NCI-H345 treated with DMSO at 0.1 percent for 48 hours (cell line): ENCODE measurements at regions not wholly inside any gene's neighbourhood (a gene's known extent, or its start where the extent isn't known, plus 50 kb on each side); places are given as distances from the start of the nearest gene placed in this dataset.

Source experiments
- DNase-seq: peaks from one replicate; lab custom pipeline; 2025; ENCODE audit not compliant: unreplicated experiment; lab: John Stamatoyannopoulos, UW

GRCh38 chr9:1261879-1262766 lies 212.0 kb downstream of the DMRT2 start:
- no peak for DNase-seq

DNA sequence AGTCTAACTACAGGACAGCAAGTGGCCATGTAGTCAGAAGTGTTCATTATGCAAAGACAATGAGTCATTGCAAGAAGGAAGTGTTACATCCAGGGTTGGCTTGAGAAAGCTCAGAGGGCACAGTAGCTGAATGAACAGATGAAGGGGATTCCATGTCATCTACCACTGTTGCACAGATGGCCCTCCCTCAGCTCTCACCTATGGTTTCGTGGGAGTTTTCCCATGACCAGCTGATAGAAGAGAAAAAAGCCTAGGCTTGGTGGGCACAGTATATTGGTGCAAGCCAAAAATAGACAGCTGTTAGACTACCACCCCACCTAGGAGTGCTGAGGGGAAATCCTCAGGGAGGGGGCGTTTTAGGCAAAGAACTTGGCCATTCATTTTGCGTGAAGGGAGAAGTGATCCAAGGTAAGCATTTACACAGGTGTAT lies 217.0 kb downstream of the DMRT2 start:
- DNase-seq = no peak

- no peak for DNase-seq
These were observed 217.4 kb downstream of the DMRT2 start for GRCh38 chr9:1267581-1267980.

GRCh38 chr9:1269533-1270315 lies 219.6 kb downstream of the DMRT2 start:
- no peak for DNase-seq

DNA sequence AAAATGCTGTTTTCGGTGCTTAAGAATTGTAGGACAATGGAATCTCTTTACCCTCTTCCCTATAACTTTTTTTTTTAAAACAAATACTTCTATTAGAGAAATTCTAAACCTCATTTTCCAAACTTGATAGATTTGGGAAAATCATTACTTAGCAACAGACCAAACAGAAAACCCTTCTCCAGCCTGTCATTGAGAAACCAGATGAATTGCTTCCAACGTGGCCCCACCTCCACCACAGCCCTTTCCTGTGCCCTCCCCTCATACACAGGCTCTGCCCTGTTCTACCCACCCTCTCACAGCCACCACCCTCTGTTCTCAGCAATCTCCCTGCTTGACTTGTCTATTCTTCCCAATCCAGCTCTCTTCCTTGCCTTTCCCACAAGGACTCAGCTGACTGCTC lies 221.2 kb downstream of the DMRT2 start:
- DNase-seq = no peak

GRCh38 chr9:1271786-1272185 lies 221.6 kb downstream of the DMRT2 start:
- no peak for DNase-seq

DNA sequence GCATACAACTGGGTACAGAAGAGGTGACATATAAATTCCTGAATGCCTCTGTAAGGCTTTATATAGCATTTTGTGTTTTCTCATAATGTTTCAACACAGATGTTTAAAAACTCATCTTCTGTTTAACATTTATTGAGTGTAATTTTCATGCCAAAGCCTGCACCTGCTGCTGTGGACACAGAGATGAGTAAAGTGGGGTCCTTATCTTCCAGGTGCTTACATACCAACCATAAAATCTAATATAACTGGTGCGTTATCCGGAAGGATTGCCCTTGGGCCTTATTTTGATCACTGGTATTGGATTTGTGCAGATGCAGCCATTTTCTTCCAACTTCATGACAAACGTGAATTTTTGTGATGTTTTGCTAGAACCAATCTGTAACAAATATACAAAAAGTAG lies 222.3 kb downstream of the DMRT2 start:
- no peak for DNase-seq

DNA sequence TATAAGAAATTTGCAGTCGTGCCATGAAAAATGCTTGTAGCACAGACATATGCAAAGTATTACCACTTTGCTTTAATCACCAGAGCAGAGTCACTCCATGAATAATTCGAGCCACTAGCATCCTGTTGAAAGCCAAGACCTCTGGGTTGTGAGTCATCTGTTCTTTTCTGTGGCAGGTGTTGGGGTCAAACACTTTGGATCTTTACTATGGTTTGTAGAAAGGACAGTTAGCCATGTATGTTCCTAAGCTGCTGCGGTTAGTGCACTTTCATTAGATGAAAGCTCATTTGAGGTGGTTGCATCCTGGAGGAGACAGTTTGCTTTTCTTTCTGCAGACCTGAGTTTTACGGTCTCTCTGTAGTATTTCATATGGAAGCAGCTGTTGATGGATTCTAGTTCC lies 223.7 kb downstream of the DMRT2 start:
- DNase-seq = no peak

- DNase-seq = no peak
These were observed 224.2 kb downstream of the DMRT2 start for GRCh38 chr9:1274334-1274733.

DNA sequence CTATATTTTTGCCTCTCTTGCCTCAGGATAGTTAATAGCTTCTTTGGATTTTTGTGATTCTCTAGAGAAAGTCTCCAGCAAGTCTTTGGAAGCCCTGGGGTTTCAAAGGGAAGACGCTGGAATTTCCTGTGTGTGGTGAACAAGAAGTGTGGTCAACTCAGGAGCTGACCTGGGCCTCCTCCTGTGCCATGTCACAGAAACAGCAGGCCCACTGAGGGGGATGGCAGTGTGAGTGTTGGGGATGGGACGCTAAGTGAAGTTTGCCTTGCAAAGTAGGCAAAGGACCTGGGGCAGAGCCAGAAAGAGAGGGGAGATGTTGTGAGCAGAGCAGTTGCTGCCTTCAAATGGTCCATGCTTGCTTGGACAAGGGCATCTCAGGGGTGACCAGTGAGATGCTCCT lies 226.3 kb downstream of the DMRT2 start:
- DNase-seq = no peak

DNA sequence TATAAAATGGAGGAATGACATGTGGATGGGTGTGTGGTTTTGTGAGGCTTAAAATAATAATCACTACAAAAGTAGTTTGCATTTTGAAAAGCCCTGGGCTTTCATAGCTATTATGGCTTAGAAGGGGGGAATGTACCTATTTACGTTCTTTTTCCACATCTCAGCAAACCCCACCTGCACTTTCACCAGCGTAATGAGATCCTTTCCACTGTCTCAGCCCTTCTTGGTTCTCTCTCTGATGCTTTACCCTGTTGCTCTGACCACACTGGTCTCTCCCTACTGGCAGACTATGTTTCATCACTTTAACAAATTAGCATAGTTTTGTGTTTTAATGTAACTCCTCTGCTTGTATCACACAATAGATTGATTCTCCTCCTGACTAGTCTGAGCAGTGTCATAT lies 234.6 kb downstream of the DMRT2 start:
- DNase-seq = no peak

DNA sequence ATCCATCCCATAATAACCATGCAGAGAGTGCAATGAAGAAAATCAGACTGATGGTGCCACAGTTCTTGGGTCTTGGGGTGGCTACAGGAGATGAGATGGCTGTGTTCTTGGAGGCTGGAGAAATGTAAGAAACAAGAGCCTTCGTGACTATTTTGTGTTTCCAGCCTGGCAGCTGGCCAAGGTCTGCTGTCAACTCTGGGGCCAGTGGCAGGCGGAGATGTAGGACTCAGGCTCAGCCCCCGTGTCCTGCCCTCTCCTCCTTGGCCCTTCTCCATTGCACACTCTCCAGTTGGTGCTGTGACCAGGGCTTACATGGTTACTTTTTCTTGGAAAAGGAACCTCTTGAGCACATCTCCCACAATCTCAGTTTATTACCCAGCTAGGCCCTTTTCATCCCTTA lies 235.4 kb downstream of the DMRT2 start:
- no peak for DNase-seq

GRCh38 chr9:1292384-1292783 lies 242.2 kb downstream of the DMRT2 start:
- DNase-seq = no peak

DNA sequence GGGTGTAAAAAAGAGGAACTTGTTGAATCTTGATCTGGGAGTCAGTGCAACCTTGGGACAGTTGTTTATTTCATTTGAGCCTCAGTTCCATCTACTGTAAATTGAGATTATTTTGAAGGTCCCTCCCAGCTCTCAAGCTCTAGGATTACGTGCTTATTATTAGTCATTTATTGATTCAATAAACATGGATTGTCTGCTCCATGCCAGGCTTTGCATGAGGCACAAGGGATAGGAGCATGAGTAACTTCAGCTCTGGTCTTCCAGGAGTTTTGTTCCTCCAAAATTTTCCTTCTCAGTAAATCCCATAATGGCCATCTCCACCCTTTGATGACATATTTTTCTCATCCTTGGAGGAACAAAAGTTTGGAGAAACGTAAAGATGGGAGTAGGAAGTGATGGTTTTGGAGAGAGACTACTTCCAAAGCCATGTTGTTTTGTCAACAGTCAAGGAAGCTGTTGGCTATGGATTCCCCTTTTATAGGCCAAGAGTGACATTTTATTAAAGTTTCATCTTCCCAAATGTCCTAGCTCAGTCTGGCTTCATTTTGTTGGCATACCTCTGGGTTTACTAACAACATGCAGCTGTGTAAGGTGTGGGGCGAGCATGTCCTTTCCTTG lies 244.6 kb downstream of the DMRT2 start:
- no peak for DNase-seq

GRCh38 chr9:1296331-1296730 lies 246.2 kb downstream of the DMRT2 start:
- no peak for DNase-seq

DNA sequence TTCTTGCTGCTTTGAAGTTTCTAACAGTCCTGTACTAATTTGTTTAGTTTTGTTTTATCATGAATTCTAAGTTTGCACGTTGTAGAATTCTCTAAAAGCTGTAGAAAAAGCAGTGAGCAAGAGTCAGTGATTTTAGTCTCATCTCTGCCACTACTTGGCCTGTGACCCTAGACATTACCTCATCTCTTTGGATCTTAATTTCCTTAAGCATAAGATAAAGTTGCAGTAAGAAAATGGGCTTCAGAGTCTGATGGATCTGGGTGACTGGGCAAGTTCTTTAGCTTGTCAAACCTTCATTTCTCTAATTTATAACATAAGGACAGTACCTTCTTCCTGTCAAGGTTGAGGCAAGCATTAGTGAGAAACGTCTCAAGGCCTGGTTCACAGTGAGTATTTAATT lies 247.9 kb downstream of the DMRT2 start:
- DNase-seq = no peak

- no peak for DNase-seq
These were observed 250.8 kb downstream of the DMRT2 start for GRCh38 chr9:1300941-1301340.

DNA sequence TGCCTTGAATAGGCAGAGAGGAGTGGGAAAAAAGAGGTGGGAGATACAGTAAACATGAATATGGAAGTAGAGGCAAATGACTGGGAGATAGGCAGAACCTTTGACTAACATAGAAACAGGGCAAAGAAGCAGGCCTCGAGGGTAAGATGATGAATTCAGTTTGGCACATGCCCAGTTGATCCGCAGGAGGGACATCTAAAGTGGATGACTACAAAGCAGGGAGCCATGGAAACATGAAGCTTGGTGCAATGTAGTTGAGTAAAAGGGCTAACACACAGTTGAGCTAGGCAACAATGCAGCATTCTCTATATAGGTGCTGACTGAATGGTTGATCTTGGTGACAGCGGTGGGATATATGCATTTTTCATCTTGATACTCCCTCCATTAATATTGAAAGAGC lies 253.8 kb downstream of the DMRT2 start:
- peak; percentile 13 for DNase-seq

GRCh38 chr9:1311462-1312042 lies 261.4 kb downstream of the DMRT2 start:
- no peak for DNase-seq

GRCh38 chr9:1319436-1319835 lies 269.3 kb downstream of the DMRT2 start:
- DNase-seq = no peak

DNA sequence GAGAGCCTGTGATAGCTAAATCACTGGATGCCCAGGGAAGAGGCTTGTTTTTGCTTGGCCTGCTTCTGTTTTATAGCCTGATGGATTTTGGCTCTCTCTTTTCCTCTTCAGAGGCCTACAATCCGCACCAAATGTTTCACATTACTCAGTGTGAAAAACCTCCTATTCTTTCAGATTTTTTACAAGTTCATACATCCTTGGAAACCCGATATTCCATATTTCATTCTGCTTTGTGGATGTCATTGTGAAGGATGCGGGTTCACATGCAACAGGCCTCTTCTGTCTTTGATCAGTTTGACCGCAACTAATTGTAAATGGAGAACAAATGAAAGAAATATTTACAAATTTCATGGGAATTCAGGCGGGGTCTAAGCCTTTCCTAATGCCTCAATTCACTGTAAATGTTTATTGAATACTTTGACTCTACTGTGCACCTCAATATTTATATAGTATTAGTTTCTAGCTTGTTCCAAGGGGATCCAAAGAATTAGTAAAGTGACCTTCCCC lies 269.9 kb downstream of the DMRT2 start:
- DNase-seq = no peak
